ENCODE measurements at regions not wholly inside any gene's neighbourhood (a gene's known extent, or its start where the extent isn't known, plus 50 kb on each side); places are given as distances from the start of the nearest gene placed in this dataset.
"Not testable (repeated sequence)": the region's sequence is repeated elsewhere in the genome, so short reads cannot be mapped to it uniquely, and the experiment has no call there.

DNA sequence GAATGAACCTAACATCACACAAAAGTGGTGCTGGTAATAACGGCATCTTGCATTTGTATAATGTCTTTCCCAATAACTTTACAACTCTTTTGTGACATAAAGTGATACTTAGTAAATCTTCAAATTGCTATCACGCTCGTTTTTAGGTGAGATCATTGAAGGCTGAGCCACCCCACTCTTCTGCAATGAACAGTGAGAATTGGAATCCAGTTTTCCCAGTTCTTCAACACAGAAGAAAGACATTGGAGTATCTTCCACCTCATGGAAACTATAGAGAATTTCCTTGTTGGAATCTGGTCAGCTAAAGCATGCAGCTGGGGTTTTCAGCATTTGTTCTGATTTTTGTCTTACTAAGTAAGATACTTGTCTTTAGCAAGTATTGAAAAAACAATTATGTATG, 59.9 kb upstream of the NRIP1 start:
- H3K27me3 Mint-ChIP-seq (ENCODE audit: unreplicated experiment): no peaks in the 10 kb centered on the region
- H3K4me1 Mint-ChIP-seq (ENCODE audit: low read depth, unreplicated experiment): peaks cover 20% of the 10 kb centered on the region
- CTCF ChIA-PET: no interaction called here
- no peak overlapping the region for H3K27ac Mint-ChIP-seq (ENCODE audit: unreplicated experiment)
- BruUV-seq (replicated peaks): no TSS peak
- no peak overlapping the region for H3K4me3 Mint-ChIP-seq (ENCODE audit: low read depth, unreplicated experiment)
- no peaks in the 10 kb centered on the region for H3K36me3 Mint-ChIP-seq (ENCODE audit: insufficient read depth, unreplicated experiment)
- intact Hi-C loops (cut with micrococcal nuclease; ENCODE audit: unreplicated experiment): no loop called here
- peaks cover 4% of the 10 kb centered on the region for H3K9me3 Mint-ChIP-seq (ENCODE audit: low read depth, unreplicated experiment)
- TF ChIP-seq, protein P1, sequence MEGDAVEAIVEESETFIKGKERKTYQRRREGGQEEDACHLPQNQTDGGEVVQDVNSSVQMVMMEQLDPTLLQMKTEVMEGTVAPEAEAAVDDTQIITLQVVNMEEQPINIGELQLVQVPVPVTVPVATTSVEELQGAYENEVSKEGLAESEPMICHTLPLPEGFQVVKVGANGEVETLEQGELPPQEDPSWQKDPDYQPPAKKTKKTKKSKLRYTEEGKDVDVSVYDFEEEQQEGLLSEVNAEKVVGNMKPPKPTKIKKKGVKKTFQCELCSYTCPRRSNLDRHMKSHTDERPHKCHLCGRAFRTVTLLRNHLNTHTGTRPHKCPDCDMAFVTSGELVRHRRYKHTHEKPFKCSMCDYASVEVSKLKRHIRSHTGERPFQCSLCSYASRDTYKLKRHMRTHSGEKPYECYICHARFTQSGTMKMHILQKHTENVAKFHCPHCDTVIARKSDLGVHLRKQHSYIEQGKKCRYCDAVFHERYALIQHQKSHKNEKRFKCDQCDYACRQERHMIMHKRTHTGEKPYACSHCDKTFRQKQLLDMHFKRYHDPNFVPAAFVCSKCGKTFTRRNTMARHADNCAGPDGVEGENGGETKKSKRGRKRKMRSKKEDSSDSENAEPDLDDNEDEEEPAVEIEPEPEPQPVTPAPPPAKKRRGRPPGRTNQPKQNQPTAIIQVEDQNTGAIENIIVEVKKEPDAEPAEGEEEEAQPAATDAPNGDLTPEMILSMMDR (IDR thresholded peaks at IDR 0.05; ENCODE audit: unreplicated experiment): no peak
- DNase-seq: no peak

DNA sequence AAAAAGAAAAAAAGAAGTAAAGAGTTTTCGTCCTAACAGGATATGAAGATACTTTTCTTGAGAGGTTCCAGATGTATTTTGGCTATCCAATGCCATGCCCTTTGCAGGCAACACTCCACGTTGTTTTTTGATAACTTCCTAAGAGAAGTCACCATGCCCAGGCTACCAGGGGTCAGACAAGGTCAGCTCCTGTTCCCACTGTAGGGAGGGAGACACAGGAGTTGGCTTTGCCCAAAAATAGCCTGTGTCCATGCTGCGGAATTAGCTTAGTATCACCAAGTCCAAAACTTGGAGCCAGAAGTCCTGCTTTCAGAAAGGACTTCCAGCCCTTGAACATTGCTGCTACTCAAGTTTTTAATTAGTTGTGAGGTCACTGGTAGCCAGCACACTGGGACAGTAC, 62.1 kb upstream of the NRIP1 start:
- no peak for DNase-seq
- BruUV-seq (replicated peaks): no TSS peak
- no peak overlapping the region for H3K27ac Mint-ChIP-seq (ENCODE audit: unreplicated experiment)
- peaks cover 6% of the 10 kb centered on the region for H3K4me1 Mint-ChIP-seq (ENCODE audit: low read depth, unreplicated experiment)
- intact Hi-C loops (cut with micrococcal nuclease; ENCODE audit: unreplicated experiment): no loop called here
- no peaks in the 10 kb centered on the region for H3K36me3 Mint-ChIP-seq (ENCODE audit: insufficient read depth, unreplicated experiment)
- TF ChIP-seq, protein P1 (IDR thresholded peaks at IDR 0.05; ENCODE audit: unreplicated experiment): no peak
- no peak overlapping the region for H3K4me3 Mint-ChIP-seq (ENCODE audit: low read depth, unreplicated experiment)
- CTCF ChIA-PET: no interaction called here
- H3K27me3 Mint-ChIP-seq (ENCODE audit: unreplicated experiment): no peaks in the 10 kb centered on the region
- peaks cover 6% of the 10 kb centered on the region for H3K9me3 Mint-ChIP-seq (ENCODE audit: low read depth, unreplicated experiment)

DNA sequence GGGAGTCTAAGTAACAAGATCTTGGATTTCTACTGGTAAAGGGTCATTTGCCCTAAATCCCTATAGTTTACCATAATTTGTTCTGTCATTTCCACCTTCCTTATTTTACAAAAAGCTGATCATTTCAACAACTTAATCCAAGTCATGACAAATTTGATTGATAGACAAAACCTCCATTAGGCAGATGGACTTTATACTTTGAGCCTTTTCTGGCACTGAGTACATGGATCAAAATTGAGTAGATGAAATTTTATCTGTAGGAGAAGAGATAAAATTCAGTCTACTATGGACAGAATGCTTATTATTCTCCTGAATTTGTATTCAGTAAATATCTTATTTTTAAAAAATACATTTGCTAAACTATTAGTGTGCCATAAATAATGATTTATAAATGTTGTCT, 62.6 kb upstream of the NRIP1 start:
- BruUV-seq (replicated peaks): no TSS peak
- Mint-ChIP-seq H3K27ac (ENCODE audit: unreplicated experiment) (no peak overlapping the region), H3K36me3 (ENCODE audit: insufficient read depth, unreplicated experiment) (no peaks in the 10 kb centered on the region), H3K27me3 (ENCODE audit: unreplicated experiment) (no peaks in the 10 kb centered on the region), H3K4me3 (ENCODE audit: low read depth, unreplicated experiment) (no peak overlapping the region), H3K4me1 (ENCODE audit: low read depth, unreplicated experiment) (peaks cover 2% of the 10 kb centered on the region), H3K9me3 (ENCODE audit: low read depth, unreplicated experiment) (peaks cover 8% of the 10 kb centered on the region)
- TF ChIP-seq, protein P1 (IDR thresholded peaks at IDR 0.05; ENCODE audit: unreplicated experiment): no peak
- CTCF ChIA-PET: no interaction called here
- intact Hi-C loops (cut with micrococcal nuclease; ENCODE audit: unreplicated experiment): no loop called here
- no peak for DNase-seq

DNA sequence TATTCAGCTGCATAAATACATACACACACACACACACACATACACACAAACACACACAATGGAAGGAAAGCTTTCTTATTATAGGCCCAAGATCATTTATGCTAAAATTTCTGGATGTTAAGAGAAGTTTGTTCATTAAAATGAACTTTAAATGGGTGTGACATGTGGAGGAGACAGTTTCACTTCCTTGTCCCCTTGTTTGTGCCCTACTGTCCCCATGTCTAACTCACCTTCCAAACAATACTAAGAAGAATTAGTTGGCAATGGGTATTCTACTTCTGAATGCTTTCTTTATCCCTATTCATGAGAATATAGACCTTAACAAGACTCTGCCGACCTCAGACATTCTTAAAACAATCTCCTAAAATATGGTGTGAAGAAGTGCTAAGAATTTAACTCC, 63.5 kb upstream of the NRIP1 start:
- no peak for DNase-seq
- BruUV-seq (replicated peaks): no TSS peak
- Mint-ChIP-seq H3K4me1 (ENCODE audit: low read depth, unreplicated experiment) (no peaks in the 10 kb centered on the region), H3K9me3 (ENCODE audit: low read depth, unreplicated experiment) (peaks cover 8% of the 10 kb centered on the region), H3K4me3 (ENCODE audit: low read depth, unreplicated experiment) (no peak overlapping the region), H3K27me3 (ENCODE audit: unreplicated experiment) (no peaks in the 10 kb centered on the region), H3K36me3 (ENCODE audit: insufficient read depth, unreplicated experiment) (no peaks in the 10 kb centered on the region), H3K27ac (ENCODE audit: unreplicated experiment) (no peak overlapping the region)
- TF ChIP-seq, protein P1 (IDR thresholded peaks at IDR 0.05; ENCODE audit: unreplicated experiment): no peak
- intact Hi-C loops (cut with micrococcal nuclease; ENCODE audit: unreplicated experiment): no loop called here
- CTCF ChIA-PET: no interaction called here

DNA sequence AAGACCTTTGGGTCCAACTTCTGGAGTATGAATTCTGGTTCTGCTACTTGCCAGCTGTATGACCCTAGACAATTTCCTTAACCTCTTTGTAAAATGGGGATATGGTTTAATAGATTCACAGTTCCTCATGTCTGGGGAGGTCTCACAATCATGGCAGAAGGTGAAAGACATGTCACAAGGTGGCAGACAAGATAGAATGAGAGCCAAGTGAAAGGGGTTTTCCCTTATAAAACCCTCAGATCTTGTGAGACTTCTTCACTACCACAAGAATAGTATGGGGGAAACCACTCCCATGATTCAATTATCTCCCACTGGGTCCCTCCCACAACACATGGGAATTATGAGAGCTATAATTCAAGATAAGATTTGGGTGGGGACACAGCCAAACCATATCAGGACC, 63.9 kb upstream of the NRIP1 start:
- H3K27me3 Mint-ChIP-seq (ENCODE audit: unreplicated experiment); H3K36me3 Mint-ChIP-seq (ENCODE audit: insufficient read depth, unreplicated experiment); H3K4me1 Mint-ChIP-seq (ENCODE audit: low read depth, unreplicated experiment); CTCF ChIA-PET; H3K27ac Mint-ChIP-seq (ENCODE audit: unreplicated experiment); H3K4me3 Mint-ChIP-seq (ENCODE audit: low read depth, unreplicated experiment); intact Hi-C loops (cut with micrococcal nuclease; ENCODE audit: unreplicated experiment); BruUV-seq (replicated peaks); H3K9me3 Mint-ChIP-seq (ENCODE audit: low read depth, unreplicated experiment); DNase-seq: not testable (repeated sequence)

All from Calu3 (cell line).